ENCODE measurements at regions not wholly inside any gene's neighbourhood (a gene's known extent, or its start where the extent isn't known, plus 50 kb on each side); places are given as distances from the start of the nearest gene placed in this dataset.

DNA sequence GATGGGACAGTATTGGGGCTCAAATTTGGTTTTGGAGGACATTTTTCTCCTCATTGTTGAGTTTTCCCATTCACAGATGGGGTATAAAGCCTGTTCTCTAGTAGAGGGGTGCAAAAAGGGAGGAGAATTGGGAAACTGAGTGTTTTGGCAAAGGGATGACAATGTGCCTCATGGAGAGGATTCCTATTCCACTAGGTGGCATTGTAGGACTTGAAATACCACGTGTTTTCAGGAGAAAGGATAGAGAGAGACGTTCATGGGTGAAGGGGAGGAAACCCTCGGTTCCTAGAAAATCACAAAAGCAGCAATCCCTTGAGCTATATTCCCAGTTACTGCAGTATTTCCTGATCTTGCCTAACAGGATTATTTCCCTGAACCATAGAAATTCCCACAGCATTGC, 113.7 kb upstream of the SRD5A2 start:
- no peak for TF ChIP-seq POLR2A (IDR thresholded peaks at IDR 0.05; ENCODE audit: low read depth, low read length)
- TF ChIP-seq PAX5 (IDR thresholded peaks at IDR 0.05; ENCODE audit: insufficient read depth, low read length, severe bottlenecking) = no peak
- TF ChIP-seq POLR2AphosphoS5 (IDR thresholded peaks at IDR 0.05; ENCODE audit: low read depth, low read length) = no peak
- no peak for TF ChIP-seq SPI1 (IDR thresholded peaks at IDR 0.05; ENCODE audit: low read depth, low read length)

Measured in GM12891 (cell line).